GM12878 (cell line): ENCODE measurements at regions not wholly inside any gene's neighbourhood (a gene's known extent, or its start where the extent isn't known, plus 50 kb on each side); places are given as distances from the start of the nearest gene placed in this dataset.

Source experiments
- BACH1 ChIP-seq: fragments of 450-650 bp; IDR thresholded peaks from 2 replicates; pipeline ENCODE4 v1.6.1; 2017; ENCODE audit warnings: mild to moderate bottlenecking, borderline replicate concordance
- CBFB ChIP-seq: IDR thresholded peaks from 2 replicates; pipeline ENCODE4 v1.6.1; 2016; ENCODE audit warnings: antibody characterized with exemption, low read depth
- CTCF ChIP-seq, 3 experiments: IDR thresholded peaks in 2 of 3; conservative IDR thresholded peaks in 1 of 3; 2 replicates each; pipeline ENCODE4 v1.5.1; 2011; ENCODE audit warnings: low read depth in 3 of 3, low read length in 3 of 3, mild to moderate bottlenecking in 3 of 3, control low read depth in 2 of 3, moderate library complexity in 2 of 3, inconsistent platforms in 1 of 3, mixed read lengths in 1 of 3; ENCODE audit not compliant: control insufficient read depth in 2 of 3, insufficient read depth in 1 of 3; ENCODE audit errors: extremely low read depth in 1 of 3
- EP300 ChIP-seq, 2 experiments: fragments of 150-350 bp in 1 of 2; IDR thresholded peaks; 2 replicates each; pipeline ENCODE4 v1.6.1; 2011 to 2012; ENCODE audit warnings: low read depth in 2 of 2, low read length in 2 of 2, borderline replicate concordance in 1 of 2, improper control_type of control experiment in 1 of 2, inconsistent platforms in 1 of 2; ENCODE audit not compliant: control insufficient read depth in 1 of 2
- EZH2 ChIP-seq: IDR thresholded peaks from 2 replicates; pipeline ENCODE4 v1.6.1; 2012; ENCODE audit warnings: low read depth, mild to moderate bottlenecking, control low read depth, inconsistent platforms, low read length, borderline replicate concordance; ENCODE audit not compliant: control insufficient read depth
- FOXK2 ChIP-seq: fragments of 450-650 bp; IDR thresholded peaks from 2 replicates; pipeline ENCODE4 v1.6.1; 2017; ENCODE audit warnings: mild to moderate bottlenecking, moderate library complexity
- FOXM1 ChIP-seq: IDR thresholded peaks from 2 replicates; pipeline ENCODE4 v1.6.1; 2012; ENCODE audit warnings: low read depth, mild to moderate bottlenecking, inconsistent platforms, low read length, moderate library complexity
- KDM1A ChIP-seq: fragments of 200-600 bp; sonication (generic); IDR thresholded peaks from 2 replicates; pipeline ENCODE4 v1.6.1; 2016; ENCODE audit warnings: borderline replicate concordance
- MXI1 ChIP-seq: fragments of 150-350 bp; IDR thresholded peaks from 2 replicates; pipeline ENCODE4 v1.6.1; 2011; ENCODE audit warnings: low read depth, mild to moderate bottlenecking, inconsistent platforms, low read length, improper control_type of control experiment
- NBN ChIP-seq: fragments of 450-650 bp; IDR thresholded peaks from 2 replicates; pipeline ENCODE4 v1.6.1; 2016
- SMC3 ChIP-seq: IDR thresholded peaks from 2 replicates; pipeline ENCODE4 v1.6.1; 2011; ENCODE audit warnings: low read length, improper control_type of control experiment, borderline replicate concordance
- TAF1 ChIP-seq: IDR thresholded peaks from 2 replicates; pipeline ENCODE4 v1.6.1; 2011; ENCODE audit warnings: mild to moderate bottlenecking, low read depth, low read length, borderline replicate concordance

GRCh38 chr14:71304690-71305089 lies 397.4 kb downstream of the PCNX1 start:
- TF ChIP-seq FOXM1 (no peak), CTCF (IDR thresholded peaks at IDR 0.05 in 2 of 3, conservative IDR thresholded peaks at IDR 0.05 in 1 of 3; ENCODE audit: control insufficient read depth in 2 of 3, extremely low read depth in 1 of 3, insufficient read depth in 1 of 3, low read depth in 3 of 3, low read length in 3 of 3) (no peak), TAF1 (no peak), NBN (no peak), EP300 (IDR thresholded peaks at IDR 0.05; ENCODE audit: borderline replicate concordance in 1 of 2, control insufficient read depth in 1 of 2, low read depth in 2 of 2, low read length in 2 of 2) (no peak), CBFB (no peak), EZH2 (no peak), FOXK2 (no peak), SMC3 (no peak), MXI1 (no peak), KDM1A (no peak), BACH1 (no peak)
